Body of pancreas (tissue), 4 donors: ENCODE measurements at regions not wholly inside any gene's neighbourhood (a gene's known extent, or its start where the extent isn't known, plus 50 kb on each side); places are given as distances from the start of the nearest gene placed in this dataset.
"Not testable (repeated sequence)": the region's sequence is repeated elsewhere in the genome, so short reads cannot be mapped to it uniquely, and the experiment has no call there.

Source experiments
- ATAC-seq: fragments of 150-250 bp; one replicate; pipeline ENCODE4 v1.9.1; 2016
- DNase-seq, 4 donors: peaks; one replicate each; pipeline ENCODE4 v3.0.0-alpha.2; 2019
- H3K27ac ChIP-seq, 4 donors: fragments of 200-600 bp; sonication (generic); 1 replicate in 3 of 4; 2 replicates in 1 of 4; pipeline versions ENCODE4 v1.5.1 to v1.6.1; 2016 to 2019; ENCODE audit warnings: mild to moderate bottlenecking in 1 of 4, mixed read lengths in 1 of 4, moderate library complexity in 1 of 4
- H3K27me3 ChIP-seq, 2 donors: fragments of 200-600 bp; sonication (generic); one replicate each; pipeline ENCODE4 v1.6.0; 2016; ENCODE audit warnings: mild to moderate bottlenecking in 1 of 2
- H3K36me3 ChIP-seq, 2 donors: fragments of 200-600 bp; sonication (generic); replicated peaks in 1 of 2; 2 replicates each; pipeline ENCODE4 v1.5.1; 2016; ENCODE audit warnings: low read depth in 2 of 2; ENCODE audit not compliant: insufficient read depth in 1 of 2
- H3K4me1 ChIP-seq: fragments of 200-600 bp; sonication (generic); one replicate; pipeline ENCODE4 v1.6.0; 2016
- H3K4me3 ChIP-seq, 2 donors: fragments of 200-600 bp; sonication (generic); 1 replicate in 1 of 2; 2 replicates in 1 of 2; pipeline ENCODE4 v1.5.1; 2016 to 2019
- H3K9me3 ChIP-seq, 3 donors: fragments of 200-600 bp; sonication (generic); 1 replicate in 2 of 3; 2 replicates in 1 of 3; pipeline ENCODE4 v1.5.1; 2016
- CTCF ChIP-seq, 7 experiments: fragments of 450-650 bp in 4 of 7; fragments of 200-600 bp in 3 of 7; sonication (generic) in 3 of 7; IDR thresholded peaks; one replicate each; pipeline ENCODE4 v1.5.1; 2016 to 2019; ENCODE audit warnings: antibody characterized with exemption in 7 of 7
- POLR2A ChIP-seq, 3 donors: fragments of 450-650 bp; IDR thresholded peaks; one replicate each; pipeline ENCODE4 v1.6.1; 2016; ENCODE audit warnings: antibody characterized with exemption in 3 of 3, mild to moderate bottlenecking in 2 of 3
- WGBS, 2 donors: methylation state at CpG; one replicate each; pipeline ENCODE4 v1.1.5; 2017; 5-methylcytosine and 5-hydroxymethylcytosine counted together
- intact Hi-C: fragments of 100-400 bp; cut with DNase I; formaldehyde crosslinking; loops from one replicate; pipeline ENCODE4 v1.15.1; 2023

- DNase-seq (no peak), ATAC-seq (no peak)
- Histone ChIP-seq H3K36me3 (no peaks in the 10 kb centered on the region), H3K4me1 (peaks cover 5% of the 10 kb centered on the region), H3K9me3 (no peaks in the 10 kb centered on the region), H3K27ac (no peak overlapping the region), H3K27me3 (no peaks in the 10 kb centered on the region), H3K4me3 (no peak overlapping the region)
- WGBS, 2 donors: 80 to 92% methylated on average over 1 to 2 of the region's 2 CpGs
- intact Hi-C loops: no loop called here
- TF ChIP-seq POLR2A (IDR thresholded peaks at IDR 0.05) (no peak), CTCF (IDR thresholded peaks at IDR 0.05) (no peak)
Observed at GRCh38 chr4:184280591-184281071, 63.0 kb upstream of the ENPP6 start.

GRCh38 chr4:184280137-184280536 is 62.5 kb upstream of the ENPP6 start:
- intact Hi-C loops: no loop called here
- Histone ChIP-seq H3K4me1 (peaks cover 5% of the 10 kb centered on the region), H3K27ac (no peak overlapping the region), H3K4me3 (no peak overlapping the region), H3K9me3 (no peaks in the 10 kb centered on the region), H3K36me3 (no peaks in the 10 kb centered on the region), H3K27me3 (no peaks in the 10 kb centered on the region)
- DNase-seq: no peak
- no peak for TF ChIP-seq POLR2A (IDR thresholded peaks at IDR 0.05)
- TF ChIP-seq CTCF (IDR thresholded peaks at IDR 0.05): no peak
- no peak for ATAC-seq
- 62 to 65% methylated on average over 4 of the region's 4 CpGs for WGBS, 2 donors

GRCh38 chr4:184279496-184280061 is 61.9 kb upstream of the ENPP6 start:
- H3K4me1 ChIP-seq: peaks cover 5% of the 10 kb centered on the region
- TF ChIP-seq CTCF (IDR thresholded peaks at IDR 0.05): no peak
- no peak for TF ChIP-seq POLR2A (IDR thresholded peaks at IDR 0.05)
- no peaks in the 10 kb centered on the region for H3K9me3 ChIP-seq
- WGBS, 2 donors: 88 to 89% methylated on average over 7 of the region's 7 CpGs
- no peaks in the 10 kb centered on the region for H3K36me3 ChIP-seq
- H3K27me3 ChIP-seq: no peaks in the 10 kb centered on the region
- DNase-seq (no peak), ATAC-seq (no peak)
- H3K27ac ChIP-seq: no peak overlapping the region
- intact Hi-C loops: no loop called here
- no peak overlapping the region for H3K4me3 ChIP-seq

GRCh38 chr4:184277769-184278168 is 60.1 kb upstream of the ENPP6 start:
- DNase-seq, H3K27me3 ChIP-seq, H3K36me3 ChIP-seq, H3K27ac ChIP-seq, H3K4me1 ChIP-seq, H3K9me3 ChIP-seq, ATAC-seq, H3K4me3 ChIP-seq, intact Hi-C loops: not testable (repeated sequence)

- DNase-seq, ATAC-seq, H3K4me3 ChIP-seq, H3K27me3 ChIP-seq, intact Hi-C loops, H3K27ac ChIP-seq, H3K36me3 ChIP-seq, H3K4me1 ChIP-seq, H3K9me3 ChIP-seq: not testable (repeated sequence)
- WGBS, 2 donors: 81 to 92% methylated on average over 1 to 3 of the region's 3 CpGs
Observed at GRCh38 chr4:184277010-184277409, 59.3 kb upstream of the ENPP6 start.

- H3K9me3 ChIP-seq, H3K4me3 ChIP-seq, H3K4me1 ChIP-seq, ATAC-seq, DNase-seq, intact Hi-C loops, H3K27me3 ChIP-seq, H3K36me3 ChIP-seq, H3K27ac ChIP-seq: not testable (repeated sequence)
- 86 to 89% methylated on average over 4 of the region's 4 CpGs for WGBS, 2 donors
Observed at GRCh38 chr4:184276346-184276745, 58.7 kb upstream of the ENPP6 start.
